ENCODE measurements at regions not wholly inside any gene's neighbourhood (a gene's known extent, or its start where the extent isn't known, plus 50 kb on each side); places are given as distances from the start of the nearest gene placed in this dataset.

GRCh38 chr6:119602215-119603178, 252.9 kb upstream of the MAN1A1 start:
- ATAC-seq = no peak
- no peak for DNase-seq (ENCODE audit: low spot score)
- Mint-ChIP-seq H3K4me1 (ENCODE audit: low read depth in 2 of 2) (no peaks in the 10 kb centered on the region), H3K36me3 (no peaks in the 10 kb centered on the region), H3K9me3 (no peaks in the 10 kb centered on the region), H3K4me3 (no peak overlapping the region), H3K27ac (no peak overlapping the region), H3K27me3 (no peaks in the 10 kb centered on the region)

DNA sequence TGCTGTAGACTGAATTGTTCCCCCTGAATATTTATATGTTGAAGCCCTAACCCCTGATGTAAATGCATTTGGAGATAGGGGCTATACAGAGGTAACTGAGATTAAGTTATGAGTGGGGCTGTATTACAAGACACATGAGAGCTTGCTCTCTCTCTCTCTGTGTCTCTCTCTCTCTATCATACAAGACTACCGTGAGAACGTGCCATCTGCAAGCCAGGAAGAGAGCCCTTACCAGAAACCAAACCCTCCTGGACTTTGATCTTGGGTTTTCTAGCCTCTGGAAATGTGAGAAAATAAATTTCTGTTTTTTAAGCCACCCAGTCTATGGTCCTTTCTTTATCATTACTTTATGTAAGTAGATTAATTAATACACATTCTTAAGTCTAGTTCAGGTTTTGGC, 249.3 kb upstream of the MAN1A1 start:
- H3K36me3 Mint-ChIP-seq = no peaks in the 10 kb centered on the region

DNA sequence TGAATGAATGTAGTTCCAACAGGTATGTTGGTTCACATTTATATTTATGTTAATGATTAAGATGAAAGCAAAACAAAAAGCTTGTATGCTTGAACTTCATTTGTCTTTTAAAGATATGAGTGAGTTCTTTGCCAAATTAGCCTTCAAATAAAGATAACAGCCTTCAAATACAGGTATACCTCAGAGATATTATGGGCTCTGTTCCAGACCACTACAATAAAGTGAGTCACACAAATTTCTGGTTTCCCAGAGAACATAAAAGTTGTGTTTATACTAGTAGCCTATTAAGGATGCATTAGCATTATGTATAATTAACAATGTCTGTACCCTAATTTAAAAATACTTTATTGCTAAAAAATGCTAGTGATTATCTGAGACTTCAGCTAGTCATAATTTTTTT, 245.3 kb upstream of the MAN1A1 start:
- peaks cover 3% of the 10 kb centered on the region for H3K9me3 Mint-ChIP-seq
- H3K27ac Mint-ChIP-seq = no peak overlapping the region
- no peak overlapping the region for H3K4me3 Mint-ChIP-seq
- no peak for DNase-seq (ENCODE audit: low spot score)
- H3K4me1 Mint-ChIP-seq (ENCODE audit: low read depth in 2 of 2) = no peaks in the 10 kb centered on the region
- H3K27me3 Mint-ChIP-seq = peaks cover 2 to 6% of the 10 kb centered on the region in 2 donors
- ATAC-seq = no peak
- no peaks in the 10 kb centered on the region for H3K36me3 Mint-ChIP-seq

More for the DNA sequence above, 249.3 kb upstream of the MAN1A1 start:
- peaks cover 0 to 2% of the 10 kb centered on the region in 2 donors for H3K27me3 Mint-ChIP-seq
- ATAC-seq (no peak), DNase-seq (ENCODE audit: low spot score) (no peak)
- H3K4me3 Mint-ChIP-seq = no peak overlapping the region
- peaks cover 2% of the 10 kb centered on the region for H3K9me3 Mint-ChIP-seq
- H3K4me1 Mint-ChIP-seq (ENCODE audit: low read depth in 2 of 2) = no peaks in the 10 kb centered on the region
- no peak overlapping the region for H3K27ac Mint-ChIP-seq

DNA sequence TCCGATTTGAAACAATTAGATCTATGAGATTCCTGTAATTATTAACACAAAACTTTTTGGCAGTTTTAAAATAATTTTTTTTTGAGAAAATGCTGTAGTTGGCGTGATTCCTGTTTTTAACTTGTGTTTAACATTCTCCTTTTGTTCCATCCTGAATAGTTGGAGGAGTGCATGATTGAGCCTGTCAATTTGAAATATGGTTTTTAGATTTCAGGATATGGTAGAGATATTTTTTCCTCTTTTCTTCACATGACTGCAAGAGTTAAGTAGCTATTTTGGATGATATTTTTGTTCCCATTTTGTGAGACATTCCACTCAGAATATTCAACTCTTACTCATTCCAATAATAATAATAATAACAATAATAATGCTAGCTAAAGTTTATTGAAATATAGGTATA, 241.7 kb upstream of the MAN1A1 start:
- H3K27me3 Mint-ChIP-seq = peaks cover 4 to 9% of the 10 kb centered on the region in 2 donors
- no peak overlapping the region for H3K27ac Mint-ChIP-seq
- H3K36me3 Mint-ChIP-seq = no peaks in the 10 kb centered on the region
- peaks cover 0 to 3% of the 10 kb centered on the region in 2 donors for H3K4me1 Mint-ChIP-seq (ENCODE audit: low read depth in 2 of 2)
- no peak for ATAC-seq
- H3K9me3 Mint-ChIP-seq = peaks cover 3% of the 10 kb centered on the region
- no peak for DNase-seq (ENCODE audit: low spot score)
- no peak overlapping the region for H3K4me3 Mint-ChIP-seq

GRCh38 chr6:119590066-119590465, 240.5 kb upstream of the MAN1A1 start:
- Mint-ChIP-seq H3K4me3 (no peak overlapping the region), H3K36me3 (no peaks in the 10 kb centered on the region), H3K4me1 (ENCODE audit: low read depth in 2 of 2) (peaks cover 0 to 3% of the 10 kb centered on the region in 2 donors), H3K27me3 (peaks cover 4 to 9% of the 10 kb centered on the region in 2 donors), H3K27ac (no peak overlapping the region), H3K9me3 (peaks cover 3% of the 10 kb centered on the region)
- no peak for DNase-seq (ENCODE audit: low spot score)
- no peak for ATAC-seq

- no peak overlapping the region for H3K27ac Mint-ChIP-seq
These were observed 238.0 kb upstream of the MAN1A1 start for GRCh38 chr6:119587537-119587936.

DNA sequence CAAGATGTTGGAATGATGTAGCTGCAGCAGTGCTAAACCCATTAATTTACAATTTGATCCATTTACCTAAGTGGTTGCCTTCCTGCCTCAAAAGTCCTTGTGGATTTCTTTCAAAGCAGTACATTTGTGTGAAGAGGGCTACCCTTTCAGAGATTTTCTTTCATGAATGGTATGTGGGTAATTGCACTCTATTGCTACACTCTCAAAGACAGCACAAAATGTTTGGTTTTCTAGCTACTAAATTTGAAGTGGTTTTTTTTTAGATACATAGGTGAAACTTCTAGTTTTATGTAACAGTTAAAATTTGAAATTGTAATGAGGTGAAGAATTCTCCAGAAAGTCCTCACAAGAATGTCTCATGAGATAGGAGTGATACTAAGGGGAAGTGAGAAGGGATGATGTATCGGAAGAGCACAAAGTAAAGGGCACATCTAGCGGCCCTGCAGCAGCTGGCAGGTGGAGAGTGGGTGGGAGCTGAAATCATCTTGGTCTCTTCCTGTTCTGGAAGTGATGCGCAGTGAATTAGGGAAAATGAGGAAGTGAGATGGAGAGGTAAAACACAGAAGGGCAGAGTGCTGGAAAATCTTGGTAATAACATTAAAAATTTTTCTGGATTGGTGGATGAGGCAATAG, 236.8 kb upstream of the MAN1A1 start:
- peaks cover 4 to 9% of the 10 kb centered on the region in 2 donors for H3K27me3 Mint-ChIP-seq
- H3K4me3 Mint-ChIP-seq = no peak overlapping the region
- no peak overlapping the region for H3K27ac Mint-ChIP-seq
- no peaks in the 10 kb centered on the region for H3K9me3 Mint-ChIP-seq
- H3K36me3 Mint-ChIP-seq = no peaks in the 10 kb centered on the region
- ATAC-seq (no peak), DNase-seq (ENCODE audit: low spot score) (no peak)
- H3K4me1 Mint-ChIP-seq (ENCODE audit: low read depth in 2 of 2) = peaks cover 0 to 3% of the 10 kb centered on the region in 2 donors

More at GRCh38 chr6:119587537-119587936, 238.0 kb upstream of the MAN1A1 start:
- Mint-ChIP-seq H3K4me1 (ENCODE audit: low read depth in 2 of 2) (peaks cover 0 to 3% of the 10 kb centered on the region in 2 donors), H3K36me3 (no peaks in the 10 kb centered on the region), H3K27me3 (peaks cover 4 to 9% of the 10 kb centered on the region in 2 donors), H3K9me3 (no peaks in the 10 kb centered on the region), H3K4me3 (no peak overlapping the region)
- no peak for DNase-seq (ENCODE audit: low spot score)
- no peak for ATAC-seq

DNA sequence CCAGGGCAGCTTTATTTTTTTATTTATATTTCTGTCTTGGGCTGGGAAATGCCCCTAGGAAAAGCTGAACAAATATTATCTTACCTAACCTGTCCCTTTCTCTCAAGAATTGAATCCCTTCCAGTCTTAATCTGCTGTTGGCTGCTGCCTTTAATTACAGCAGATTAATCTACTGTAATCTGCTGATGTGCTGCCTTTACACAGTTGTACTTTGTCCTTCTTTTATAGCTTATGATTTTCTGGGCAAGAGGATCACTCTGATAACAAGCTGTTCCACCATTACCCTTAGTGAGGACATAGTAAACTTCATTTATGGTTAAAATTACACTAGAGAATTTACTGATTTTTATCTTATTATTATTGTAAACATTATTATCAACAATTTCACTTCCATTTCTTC, 234.5 kb upstream of the MAN1A1 start:
- DNase-seq (ENCODE audit: low spot score) (no peak), ATAC-seq (no peak)
- H3K9me3 Mint-ChIP-seq = no peaks in the 10 kb centered on the region
- H3K27me3 Mint-ChIP-seq = peaks cover 0 to 4% of the 10 kb centered on the region in 2 donors
- H3K36me3 Mint-ChIP-seq = no peaks in the 10 kb centered on the region
- no peak overlapping the region for H3K27ac Mint-ChIP-seq
- H3K4me1 Mint-ChIP-seq (ENCODE audit: low read depth in 2 of 2) = peaks cover 0 to 3% of the 10 kb centered on the region in 2 donors
- no peak overlapping the region for H3K4me3 Mint-ChIP-seq

DNA sequence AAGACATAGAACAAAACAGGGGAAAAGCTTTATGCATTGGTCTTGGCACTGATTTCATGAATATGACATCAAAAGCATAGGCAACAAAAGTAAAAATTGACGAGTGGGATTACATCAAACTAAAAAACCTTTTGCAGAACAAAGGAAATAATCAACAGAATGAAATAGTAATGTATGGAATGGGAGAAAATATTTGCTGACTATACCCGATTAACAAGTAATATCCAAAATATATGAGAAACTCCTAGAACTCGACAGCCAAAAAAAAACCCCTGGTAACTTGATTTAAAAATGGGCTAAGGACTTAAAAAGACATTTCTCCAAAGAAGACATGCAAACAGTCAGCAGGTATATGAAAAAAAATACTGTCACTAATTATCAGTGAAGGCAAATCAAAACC, 231.7 kb upstream of the MAN1A1 start:
- H3K27ac Mint-ChIP-seq = no peak overlapping the region
- no peak for ATAC-seq
- peaks cover 9% of the 10 kb centered on the region for H3K9me3 Mint-ChIP-seq
- H3K4me1 Mint-ChIP-seq (ENCODE audit: low read depth in 2 of 2) = no peaks in the 10 kb centered on the region
- H3K4me3 Mint-ChIP-seq = no peak overlapping the region
- H3K27me3 Mint-ChIP-seq = peaks cover 4 to 12% of the 10 kb centered on the region in 2 donors
- peaks cover 13% of the 10 kb centered on the region for H3K36me3 Mint-ChIP-seq
- DNase-seq (ENCODE audit: low spot score) = no peak

DNA sequence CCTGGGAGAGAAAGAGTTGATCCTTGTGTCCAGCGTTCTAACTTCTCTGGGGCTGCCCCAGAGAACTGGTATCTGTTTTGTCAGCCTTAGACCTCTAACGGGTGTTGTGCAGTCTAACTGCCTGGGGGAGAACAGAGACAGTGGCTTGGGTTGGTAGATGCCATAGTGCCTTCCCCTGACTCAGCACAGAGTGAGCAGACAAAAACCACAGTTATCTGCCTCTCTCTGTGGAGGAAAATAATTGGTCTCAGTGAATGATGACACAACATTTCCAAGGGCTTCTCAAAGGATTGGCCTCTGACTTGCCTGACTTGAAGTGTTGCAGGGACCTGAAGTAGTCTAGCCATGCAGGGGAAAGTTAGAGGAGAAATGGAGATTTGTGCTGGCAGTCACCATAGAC, 226.2 kb upstream of the MAN1A1 start:
- no peak overlapping the region for H3K27ac Mint-ChIP-seq
- no peaks in the 10 kb centered on the region for H3K4me1 Mint-ChIP-seq (ENCODE audit: low read depth in 2 of 2)
- peaks cover 12% of the 10 kb centered on the region for H3K9me3 Mint-ChIP-seq
- no peak for ATAC-seq
- H3K4me3 Mint-ChIP-seq = no peak overlapping the region
- peaks cover 7 to 13% of the 10 kb centered on the region in 2 donors for H3K27me3 Mint-ChIP-seq
- DNase-seq (ENCODE audit: low spot score) = no peak
- peaks cover 14% of the 10 kb centered on the region for H3K36me3 Mint-ChIP-seq

DNA sequence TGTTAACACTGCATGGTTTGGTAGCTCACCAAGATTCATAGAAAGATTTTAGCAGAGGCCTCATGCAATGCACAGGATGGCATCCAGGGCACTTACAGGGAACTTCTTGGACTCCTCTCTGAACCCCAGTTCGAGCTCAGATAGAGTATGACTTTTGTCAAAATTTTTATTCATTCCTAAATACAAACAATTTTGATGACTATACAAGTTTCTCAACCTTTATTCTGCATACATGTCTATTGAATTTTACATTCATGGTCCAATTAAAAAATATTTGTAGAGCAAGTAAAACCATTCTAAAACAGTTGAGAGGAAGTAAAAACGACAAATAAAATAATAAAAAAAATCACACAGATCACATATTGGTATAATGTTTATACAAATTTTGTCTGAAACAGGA, 219.0 kb upstream of the MAN1A1 start:
- H3K9me3 Mint-ChIP-seq = peaks cover 2% of the 10 kb centered on the region
- no peaks in the 10 kb centered on the region for H3K36me3 Mint-ChIP-seq
- no peaks in the 10 kb centered on the region for H3K4me1 Mint-ChIP-seq (ENCODE audit: low read depth in 2 of 2)
- H3K27ac Mint-ChIP-seq = no peak overlapping the region
- ATAC-seq (no peak), DNase-seq (ENCODE audit: low spot score) (no peak)
- H3K4me3 Mint-ChIP-seq = no peak overlapping the region
- H3K27me3 Mint-ChIP-seq = peaks cover 0 to 2% of the 10 kb centered on the region in 2 donors

- H3K36me3 Mint-ChIP-seq = no peaks in the 10 kb centered on the region
- H3K27ac Mint-ChIP-seq = no peak overlapping the region
- no peaks in the 10 kb centered on the region for H3K27me3 Mint-ChIP-seq
- H3K4me1 Mint-ChIP-seq (ENCODE audit: low read depth in 2 of 2) = no peaks in the 10 kb centered on the region
- no peak for DNase-seq (ENCODE audit: low spot score)
- H3K4me3 Mint-ChIP-seq = no peak overlapping the region
- ATAC-seq = no peak
- H3K9me3 Mint-ChIP-seq = no peaks in the 10 kb centered on the region
These were observed 217.1 kb upstream of the MAN1A1 start for GRCh38 chr6:119566546-119567260.

- H3K27me3 Mint-ChIP-seq = no peaks in the 10 kb centered on the region
- no peak for DNase-seq (ENCODE audit: low spot score)
- no peak overlapping the region for H3K27ac Mint-ChIP-seq
- H3K36me3 Mint-ChIP-seq = no peaks in the 10 kb centered on the region
- ATAC-seq = no peak
- no peaks in the 10 kb centered on the region for H3K4me1 Mint-ChIP-seq (ENCODE audit: low read depth in 2 of 2)
- no peak overlapping the region for H3K4me3 Mint-ChIP-seq
- H3K9me3 Mint-ChIP-seq = no peaks in the 10 kb centered on the region
These were observed 216.3 kb upstream of the MAN1A1 start for GRCh38 chr6:119565893-119566292.

DNA sequence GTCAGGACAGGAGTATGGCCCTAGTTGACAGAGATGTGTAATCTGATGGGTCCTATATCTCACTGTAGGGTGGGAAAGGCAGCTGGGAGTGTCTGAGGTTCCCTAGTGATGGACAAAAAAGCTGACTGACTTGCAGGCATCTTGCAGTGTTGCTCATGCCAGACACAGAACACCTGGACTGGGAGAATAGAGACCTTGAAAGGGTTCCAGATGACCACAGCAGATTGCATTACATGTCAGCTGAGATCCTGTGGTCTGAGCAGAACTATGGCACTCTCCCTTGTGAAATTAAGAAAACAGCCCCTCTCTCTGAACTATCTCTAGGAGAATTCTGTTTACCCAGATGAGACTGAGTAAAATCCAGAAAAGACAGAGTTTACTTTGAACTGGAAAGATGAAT, 212.6 kb upstream of the MAN1A1 start:
- DNase-seq (ENCODE audit: low spot score) = no peak
- H3K9me3 Mint-ChIP-seq = no peaks in the 10 kb centered on the region
- no peaks in the 10 kb centered on the region for H3K27me3 Mint-ChIP-seq
- ATAC-seq = no peak
- no peaks in the 10 kb centered on the region for H3K36me3 Mint-ChIP-seq
- H3K27ac Mint-ChIP-seq = no peak overlapping the region
- no peaks in the 10 kb centered on the region for H3K4me1 Mint-ChIP-seq (ENCODE audit: low read depth in 2 of 2)
- no peak overlapping the region for H3K4me3 Mint-ChIP-seq

All from natural killer cell treated with Interleukin-12 subunit alpha and Interleukin-12 subunit beta and Interleukin-15 and Interleukin-18, amount 100 ng/mL, for 72 hours (primary cell).